ENCODE measurements at regions not wholly inside any gene's neighbourhood (a gene's known extent, or its start where the extent isn't known, plus 50 kb on each side); places are given as distances from the start of the nearest gene placed in this dataset.

DNA sequence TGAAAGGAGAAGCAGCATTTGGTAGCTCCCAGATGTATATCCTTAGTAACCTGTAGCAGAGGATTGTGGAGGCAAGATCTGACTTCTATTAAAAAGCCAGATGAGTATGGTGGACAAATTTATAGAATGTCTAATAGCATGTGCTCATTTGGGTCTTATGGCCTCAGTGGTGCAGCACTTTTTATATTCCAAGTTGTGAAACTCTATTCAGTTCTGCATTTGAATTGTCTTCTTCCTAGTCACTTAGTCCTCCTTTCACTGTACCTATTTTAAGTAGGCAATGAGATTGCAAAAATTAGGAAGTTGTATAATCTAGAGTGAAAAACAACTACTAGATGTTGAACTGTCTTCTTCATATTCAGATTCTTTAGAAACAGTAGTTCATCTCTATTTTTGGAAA lies 412.5 kb upstream of the PCDH9 start:
- TF ChIP-seq EZH2 (IDR thresholded peaks at IDR 0.05; ENCODE audit: insufficient read depth, poor library complexity, severe bottlenecking) (no peak), EZH2phosphoT487 (IDR thresholded peaks at IDR 0.05; ENCODE audit: insufficient read depth, low read depth) (no peak)

Data from GM23248 (cell line).